ENCODE measurements at regions not wholly inside any gene's neighbourhood (a gene's known extent, or its start where the extent isn't known, plus 50 kb on each side); places are given as distances from the start of the nearest gene placed in this dataset.

- no peak for DNase-seq
Observed at GRCh38 chr2:57539761-57540160, 506.8 kb upstream of the VRK2 start.

DNA sequence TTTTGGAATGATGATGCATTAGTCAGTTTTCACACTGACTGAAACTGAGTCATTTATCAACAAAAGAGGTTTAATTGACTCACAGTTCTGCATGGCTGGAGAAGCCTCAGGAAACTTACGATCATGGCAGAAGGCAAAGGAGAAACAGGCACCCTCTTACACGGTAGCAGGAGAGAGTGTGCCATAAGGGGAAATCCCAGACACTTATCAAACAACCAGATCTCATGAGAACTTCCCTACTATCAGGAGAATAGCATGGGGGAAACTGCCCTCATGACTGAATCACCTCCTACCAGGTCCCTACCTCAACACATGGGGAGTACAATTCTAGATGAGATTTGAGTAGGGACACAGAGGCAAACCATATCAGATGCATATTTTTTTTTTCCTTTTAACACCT, 504.5 kb upstream of the VRK2 start:
- DNase-seq = no peak

DNA sequence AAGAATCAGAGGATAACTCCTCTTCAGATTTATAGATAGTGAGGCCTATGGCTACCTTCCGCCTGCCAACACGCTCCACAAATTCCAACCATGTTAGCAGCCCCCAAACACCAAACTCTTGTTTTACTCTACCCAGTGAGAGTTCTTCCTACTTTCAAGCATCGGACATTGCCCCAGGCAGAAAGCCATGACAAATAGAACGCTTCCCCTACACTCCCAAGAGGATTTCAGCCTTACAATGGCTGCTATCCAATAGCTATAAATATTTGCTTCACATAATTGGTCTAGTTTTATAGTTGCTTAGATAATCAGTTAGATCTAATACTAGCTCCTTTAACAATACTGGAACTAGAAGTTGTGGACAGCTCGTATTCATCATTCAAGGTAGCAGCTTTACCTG, 503.4 kb upstream of the VRK2 start:
- DNase-seq = no peak

DNA sequence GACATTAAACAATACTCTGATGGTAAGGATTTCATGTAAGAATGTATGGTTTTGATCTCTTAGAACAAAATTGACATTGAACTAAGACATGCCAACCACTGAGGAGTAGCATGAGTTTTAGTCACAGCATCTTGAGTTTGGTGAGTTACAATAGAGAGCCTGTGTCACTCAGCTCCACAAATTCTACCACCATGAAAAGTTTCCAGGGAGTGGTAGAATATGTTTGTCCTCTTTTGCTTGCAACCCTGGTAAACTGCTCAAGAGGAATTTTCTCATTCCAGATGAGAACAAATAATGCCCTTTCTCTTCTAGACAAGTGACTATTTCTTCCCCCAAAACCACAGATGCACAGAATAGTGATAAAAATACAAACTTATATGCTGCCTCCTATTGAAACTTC, 502.0 kb upstream of the VRK2 start:
- DNase-seq = no peak

- DNase-seq = no peak
Observed at GRCh38 chr2:57546478-57546877, 500.1 kb upstream of the VRK2 start.

- DNase-seq = no peak
Observed at GRCh38 chr2:57549642-57550102, 496.9 kb upstream of the VRK2 start.

- no peak for DNase-seq
Observed at GRCh38 chr2:57550912-57551311, 495.7 kb upstream of the VRK2 start.

- no peak for DNase-seq
Observed at GRCh38 chr2:57552885-57553284, 493.7 kb upstream of the VRK2 start.

DNA sequence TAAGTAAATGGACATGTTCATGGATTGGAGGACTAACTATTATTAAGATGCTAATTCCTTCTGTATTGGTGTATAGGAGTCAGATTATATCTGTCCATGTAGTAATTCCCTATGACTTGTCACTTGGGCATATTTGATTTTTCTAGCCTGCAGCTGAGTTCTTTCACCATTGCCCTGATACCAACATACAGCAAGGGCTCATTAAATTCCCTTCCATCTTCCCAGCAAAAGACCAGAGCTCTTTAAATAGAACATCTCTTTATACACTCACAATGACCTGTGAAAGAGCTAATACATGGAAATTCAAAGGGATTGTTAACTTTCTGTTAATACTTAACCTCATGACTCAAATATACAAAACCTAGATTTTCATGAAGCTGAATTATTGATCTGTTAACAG, 492.3 kb upstream of the VRK2 start:
- DNase-seq = no peak

DNA sequence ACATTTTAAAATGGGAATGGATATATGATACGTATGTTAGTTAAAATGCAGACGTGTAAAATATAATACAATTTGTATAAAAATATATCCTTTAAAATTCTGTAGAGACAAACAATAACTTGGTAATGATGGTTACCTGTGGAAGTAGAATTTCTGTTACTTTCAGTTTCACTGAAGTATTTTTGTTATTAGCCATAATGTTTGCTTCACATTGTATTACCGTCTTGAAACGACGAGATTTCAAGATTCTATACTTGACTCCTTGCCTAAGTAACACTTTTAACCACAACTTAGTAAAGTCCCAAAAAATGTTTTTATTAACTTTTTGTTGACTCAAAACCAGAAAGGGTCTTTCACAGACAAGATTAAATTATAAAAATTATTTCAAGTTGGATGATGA, 488.3 kb upstream of the VRK2 start:
- no peak for DNase-seq

DNA sequence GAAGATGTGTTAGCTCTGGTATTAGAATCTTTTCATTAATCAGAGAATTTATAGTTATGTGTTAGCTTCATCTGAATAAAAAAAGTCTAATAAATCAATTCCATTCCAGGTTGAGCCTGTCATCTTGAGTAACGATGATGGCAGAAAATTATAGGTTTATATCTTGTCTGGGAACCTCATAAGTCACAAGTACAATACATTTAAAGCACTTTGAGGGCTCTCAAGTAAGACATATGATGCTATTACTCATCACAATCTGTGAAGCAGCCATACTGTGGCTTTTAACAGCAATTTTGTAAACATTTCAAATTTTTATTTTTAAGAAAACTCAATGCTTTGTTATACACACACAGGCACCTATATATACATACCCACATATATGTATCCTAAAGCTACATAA, 484.1 kb upstream of the VRK2 start:
- DNase-seq = no peak

DNA sequence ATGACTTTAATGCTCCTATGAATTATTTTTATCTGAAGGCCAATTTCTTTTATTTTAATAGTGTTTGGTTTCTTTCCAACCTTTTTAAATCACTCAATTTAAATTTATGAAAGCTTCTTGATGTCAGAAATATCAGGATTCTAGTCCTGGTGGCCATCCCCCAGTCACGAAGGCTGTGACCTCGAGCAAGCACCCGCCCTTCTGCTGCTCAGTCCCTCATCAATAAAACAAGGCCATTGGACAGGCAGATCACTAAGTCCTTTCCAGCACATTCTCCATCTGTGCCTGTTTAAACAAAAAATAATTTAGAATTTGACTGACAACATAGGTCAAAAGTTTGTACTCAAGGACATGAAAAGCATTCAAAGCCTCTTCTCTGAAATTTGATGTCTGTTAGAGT, 483.6 kb upstream of the VRK2 start:
- no peak for DNase-seq

- DNase-seq = no peak
Observed at GRCh38 chr2:57567245-57567644, 479.4 kb upstream of the VRK2 start.

DNA sequence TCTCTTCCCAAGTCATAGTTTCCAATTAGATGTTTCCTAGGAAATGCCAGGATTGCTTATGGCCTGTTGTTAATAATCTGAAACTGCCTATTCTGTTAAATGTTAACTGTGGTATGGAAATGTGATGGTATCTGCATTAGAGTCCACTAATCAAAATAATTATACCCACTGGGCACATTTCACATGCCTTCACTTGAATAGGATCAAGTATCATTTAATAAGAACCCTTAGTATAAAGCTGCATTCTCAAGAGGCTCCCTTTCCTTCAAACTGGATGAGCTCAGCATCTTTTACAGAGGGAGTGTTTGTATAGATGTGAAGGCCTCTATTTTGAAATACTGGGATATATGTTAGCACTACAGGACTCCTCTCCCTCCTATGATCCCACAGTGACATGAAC, 477.2 kb upstream of the VRK2 start:
- DNase-seq = no peak

DNA sequence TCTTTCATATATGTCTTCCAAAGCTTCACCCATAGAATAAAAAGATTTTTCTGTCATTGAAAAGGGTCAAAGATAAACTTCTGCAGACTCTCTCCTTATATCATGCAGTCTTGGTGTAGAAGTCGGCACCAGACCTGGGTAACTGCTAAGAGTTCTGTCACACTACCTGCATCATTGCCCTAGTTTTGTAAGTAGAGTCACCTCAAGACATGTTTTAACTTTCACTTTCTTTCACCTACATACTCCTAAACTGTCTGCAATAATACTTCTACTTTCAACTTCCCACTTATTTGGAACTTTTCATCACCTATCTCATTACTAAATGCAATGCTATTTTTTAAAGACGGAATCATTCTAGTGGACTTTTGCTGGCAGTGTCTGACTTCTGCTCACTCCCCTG, 475.6 kb upstream of the VRK2 start:
- DNase-seq = no peak

DNA sequence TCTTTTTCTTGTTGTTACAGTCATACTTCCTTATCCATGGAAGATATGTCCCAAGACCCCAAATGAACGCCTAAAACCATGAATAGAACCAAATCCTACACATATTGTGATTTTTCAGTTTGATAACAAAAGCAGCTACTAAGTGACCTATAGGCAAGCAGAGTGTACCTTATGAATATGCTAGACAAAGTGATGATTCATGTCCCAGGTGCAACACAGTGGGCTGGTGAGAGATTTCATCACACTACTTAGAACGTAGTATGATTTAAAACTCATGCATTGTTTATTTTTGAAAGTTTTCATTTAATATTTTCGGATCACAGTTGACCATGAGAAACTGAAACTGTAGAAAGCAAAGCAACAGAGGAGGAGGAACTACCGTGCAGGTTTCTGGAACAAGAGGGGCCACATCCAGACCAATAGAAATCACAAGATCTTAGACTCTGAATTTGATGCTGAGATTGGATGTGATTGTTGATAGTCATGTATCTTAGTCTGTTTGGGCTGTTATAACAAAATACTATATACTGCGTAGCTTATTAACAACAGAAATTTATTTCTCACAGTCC, 470.8 kb upstream of the VRK2 start:
- no peak for DNase-seq

- no peak for DNase-seq
Observed at GRCh38 chr2:57576983-57577382, 469.6 kb upstream of the VRK2 start.

DNA sequence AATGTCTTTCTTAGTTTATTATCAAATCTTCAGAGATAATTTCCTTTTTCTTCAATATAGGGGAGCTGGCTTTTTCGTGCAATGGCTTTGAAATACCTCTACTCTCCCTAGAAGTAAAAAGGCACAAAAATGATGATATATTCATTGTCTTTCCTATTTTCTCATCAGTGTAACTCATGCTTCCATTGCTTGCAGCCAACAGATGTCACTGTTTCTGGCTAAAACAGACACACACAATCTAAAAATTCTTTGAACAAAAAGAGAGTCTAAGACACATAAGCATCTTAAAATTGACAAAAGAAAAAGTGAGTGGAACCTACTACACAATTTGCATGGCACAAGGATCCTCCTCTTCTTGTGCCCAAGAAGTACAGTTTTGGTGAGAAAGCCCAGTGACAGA, 448.7 kb upstream of the VRK2 start:
- no peak for DNase-seq

DNA sequence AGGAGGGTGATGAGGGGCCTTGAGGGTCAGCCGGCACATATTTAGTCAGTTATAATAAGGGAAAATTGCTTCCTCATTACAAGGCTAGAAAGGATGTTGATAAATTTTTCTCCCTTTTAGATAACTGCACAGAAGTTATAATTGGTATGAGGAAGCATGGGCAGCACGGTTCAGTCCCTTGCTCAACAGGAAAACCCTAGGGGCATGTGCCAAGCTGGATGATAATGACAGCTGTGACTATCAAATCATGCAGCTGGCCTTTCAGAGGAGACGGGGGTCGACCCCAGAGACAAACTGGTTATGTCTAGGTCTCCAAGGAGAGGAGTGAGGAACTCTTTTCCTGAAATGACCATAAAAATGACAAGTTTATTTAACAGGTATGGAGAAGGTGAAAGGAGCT, 448.1 kb upstream of the VRK2 start:
- DNase-seq = no peak

GRCh38 chr2:57602733-57603132, 443.9 kb upstream of the VRK2 start:
- no peak for DNase-seq

- no peak for DNase-seq
Observed at GRCh38 chr2:57614988-57615387, 431.6 kb upstream of the VRK2 start.

GRCh38 chr2:57615855-57616556, 430.6 kb upstream of the VRK2 start:
- DNase-seq = no peak

- DNase-seq = no peak
Observed at GRCh38 chr2:57617318-57617717, 429.3 kb upstream of the VRK2 start.

- no peak for DNase-seq
Observed at GRCh38 chr2:57621122-57621663, 425.4 kb upstream of the VRK2 start.

- no peak for DNase-seq
Observed at GRCh38 chr2:57622009-57622408, 424.6 kb upstream of the VRK2 start.

Measured in 8988T (cell line).